Transverse colon (tissue), 4 donors: ENCODE measurements at regions not wholly inside any gene's neighbourhood (a gene's known extent, or its start where the extent isn't known, plus 50 kb on each side); places are given as distances from the start of the nearest gene placed in this dataset.

Experiments
- EP300 ChIP-seq: sonication (generic); formaldehyde crosslinking; IDR thresholded peaks from one replicate; pipeline ENCODE4 v1.6.1; 2017; ENCODE audit warnings: antibody characterized with exemption, low read depth
- POLR2A ChIP-seq: fragments of 450-650 bp; IDR thresholded peaks from one replicate; pipeline ENCODE4 v1.6.1; 2016; ENCODE audit warnings: antibody characterized with exemption, mild to moderate bottlenecking, moderate library complexity
- POLR2AphosphoS5 ChIP-seq, 3 donors: sonication (generic); formaldehyde crosslinking; IDR thresholded peaks; one replicate each; pipeline ENCODE4 v1.6.1; 2016; ENCODE audit warnings: antibody characterized with exemption in 3 of 3
- TF ChIP-seq, protein P1 (sequence below), 5 experiments: fragments of 200-600 bp in 3 of 5; fragments of 450-650 bp in 2 of 5; sonication (generic) in 3 of 5; IDR thresholded peaks; 1 replicate in 2 of 5; 2 replicates in 3 of 5; pipeline ENCODE4 v1.5.1; 2016 to 2017; ENCODE audit warnings: antibody characterized with exemption in 5 of 5, inconsistent platforms in 3 of 5, mild to moderate bottlenecking in 2 of 5, moderate library complexity in 1 of 5

- TF ChIP-seq, protein P1, sequence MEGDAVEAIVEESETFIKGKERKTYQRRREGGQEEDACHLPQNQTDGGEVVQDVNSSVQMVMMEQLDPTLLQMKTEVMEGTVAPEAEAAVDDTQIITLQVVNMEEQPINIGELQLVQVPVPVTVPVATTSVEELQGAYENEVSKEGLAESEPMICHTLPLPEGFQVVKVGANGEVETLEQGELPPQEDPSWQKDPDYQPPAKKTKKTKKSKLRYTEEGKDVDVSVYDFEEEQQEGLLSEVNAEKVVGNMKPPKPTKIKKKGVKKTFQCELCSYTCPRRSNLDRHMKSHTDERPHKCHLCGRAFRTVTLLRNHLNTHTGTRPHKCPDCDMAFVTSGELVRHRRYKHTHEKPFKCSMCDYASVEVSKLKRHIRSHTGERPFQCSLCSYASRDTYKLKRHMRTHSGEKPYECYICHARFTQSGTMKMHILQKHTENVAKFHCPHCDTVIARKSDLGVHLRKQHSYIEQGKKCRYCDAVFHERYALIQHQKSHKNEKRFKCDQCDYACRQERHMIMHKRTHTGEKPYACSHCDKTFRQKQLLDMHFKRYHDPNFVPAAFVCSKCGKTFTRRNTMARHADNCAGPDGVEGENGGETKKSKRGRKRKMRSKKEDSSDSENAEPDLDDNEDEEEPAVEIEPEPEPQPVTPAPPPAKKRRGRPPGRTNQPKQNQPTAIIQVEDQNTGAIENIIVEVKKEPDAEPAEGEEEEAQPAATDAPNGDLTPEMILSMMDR (IDR thresholded peaks at IDR 0.05): no peak
- TF ChIP-seq POLR2AphosphoS5 (IDR thresholded peaks at IDR 0.05): no peak
- no peak for TF ChIP-seq POLR2A
- TF ChIP-seq EP300: no peak
Measured at GRCh38 chr12:75888874-75889613, 142.5 kb downstream of the PHLDA1 start.
